H1 (cell line): ENCODE measurements at regions not wholly inside any gene's neighbourhood (a gene's known extent, or its start where the extent isn't known, plus 50 kb on each side); places are given as distances from the start of the nearest gene placed in this dataset.

Experiments used
- CTBP2 ChIP-seq: IDR thresholded peaks from 2 replicates; pipeline ENCODE4 v1.7.0; 2011; ENCODE audit warnings: borderline replicate concordance, mild to moderate bottlenecking, moderate library complexity, mixed read lengths, low read length; ENCODE audit not compliant: insufficient read depth, insufficient read length
- KDM5A ChIP-seq: fragments of 200-600 bp; IDR thresholded peaks from 2 replicates; pipeline ENCODE4 v1.7.1; 2012; ENCODE audit warnings: mild to moderate bottlenecking, low read length, inconsistent platforms, mixed read lengths

- TF ChIP-seq CTBP2 (no peak), KDM5A (no peak)
- TF ChIP-seq, all 59 proteins: peak for 0
Observed at GRCh38 chr4:132670557-132670956, 478.5 kb upstream of the PCDH10 start (continued).
